ENCODE measurements at regions not wholly inside any gene's neighbourhood (a gene's known extent, or its start where the extent isn't known, plus 50 kb on each side); places are given as distances from the start of the nearest gene placed in this dataset.

- Histone ChIP-seq H3K9ac (ENCODE audit: low read depth, low read length) (no peak overlapping the region), H3K27ac (ENCODE audit: low read length) (no peak overlapping the region), H3K27me3 (ENCODE audit: insufficient read depth, low read length, poor library complexity) (peaks cover 10% of the 10 kb centered on the region), H3K36me3 (ENCODE audit: insufficient read depth, low read length) (no peaks in the 10 kb centered on the region), H3K9me3 (ENCODE audit: insufficient read depth, low read length, severe bottlenecking) (no peaks in the 10 kb centered on the region), H3K4me2 (ENCODE audit: insufficient read depth, low read length) (no peak overlapping the region), H3K4me1 (ENCODE audit: insufficient read depth, low read length) (no peaks in the 10 kb centered on the region), H4K20me1 (ENCODE audit: insufficient read depth, low read length) (no peaks in the 10 kb centered on the region), H2AFZ (ENCODE audit: low read depth, low read length) (no peak overlapping the region), H3K4me3 (ENCODE audit: low read depth in 1 of 2, low read length in 2 of 2) (no peak overlapping the region), H3K79me2 (ENCODE audit: insufficient read depth, low read length) (no peaks in the 10 kb centered on the region)
- no peak for ATAC-seq (ENCODE audit: insufficient read depth, low read depth)
- no peak for DNase-seq
- TF ChIP-seq EZH2 (IDR thresholded peaks at IDR 0.05; ENCODE audit: borderline replicate concordance, low read depth, low read length, severe bottlenecking) (no peak), CTCF (IDR thresholded peaks at IDR 0.05; ENCODE audit: borderline replicate concordance, extremely low read depth, low read length, poor library complexity, severe bottlenecking) (no peak)
Measured at GRCh38 chr3:193899001-193899400, 236.9 kb upstream of the HES1 start.

- no peaks in the 10 kb centered on the region for H3K4me1 ChIP-seq (ENCODE audit: insufficient read depth, low read length)
- H3K36me3 ChIP-seq (ENCODE audit: insufficient read depth, low read length) = no peaks in the 10 kb centered on the region
- H3K9me3 ChIP-seq (ENCODE audit: insufficient read depth, low read length, severe bottlenecking) = no peaks in the 10 kb centered on the region
- DNase-seq (no peak), ATAC-seq (ENCODE audit: insufficient read depth, low read depth) (no peak)
- H3K27ac ChIP-seq (ENCODE audit: low read length) = no peak overlapping the region
- no peak overlapping the region for H3K4me3 ChIP-seq (ENCODE audit: low read depth in 1 of 2, low read length in 2 of 2)
- H4K20me1 ChIP-seq (ENCODE audit: insufficient read depth, low read length) = no peaks in the 10 kb centered on the region
- H3K9ac ChIP-seq (ENCODE audit: low read depth, low read length) = no peak overlapping the region
- TF ChIP-seq CTCF (IDR thresholded peaks at IDR 0.05; ENCODE audit: borderline replicate concordance, extremely low read depth, low read length, poor library complexity, severe bottlenecking) (no peak), EZH2 (IDR thresholded peaks at IDR 0.05; ENCODE audit: borderline replicate concordance, low read depth, low read length, severe bottlenecking) (no peak)
- no peaks in the 10 kb centered on the region for H3K79me2 ChIP-seq (ENCODE audit: insufficient read depth, low read length)
- H3K27me3 ChIP-seq (ENCODE audit: insufficient read depth, low read length, poor library complexity) = peaks cover 10% of the 10 kb centered on the region
- H3K4me2 ChIP-seq (ENCODE audit: insufficient read depth, low read length) = no peak overlapping the region
- H2AFZ ChIP-seq (ENCODE audit: low read depth, low read length) = no peak overlapping the region
Measured at GRCh38 chr3:193901007-193901406, 234.9 kb upstream of the HES1 start.

GRCh38 chr3:193902607-193903511 is 233.1 kb upstream of the HES1 start:
- ATAC-seq (ENCODE audit: insufficient read depth, low read depth) = no peak
- Histone ChIP-seq H3K9me3 (ENCODE audit: insufficient read depth, low read length, severe bottlenecking) (no peaks in the 10 kb centered on the region), H3K27me3 (ENCODE audit: insufficient read depth, low read length, poor library complexity) (peaks cover 10% of the 10 kb centered on the region), H2AFZ (ENCODE audit: low read depth, low read length) (no peak overlapping the region), H3K79me2 (ENCODE audit: insufficient read depth, low read length) (no peaks in the 10 kb centered on the region), H3K4me1 (ENCODE audit: insufficient read depth, low read length) (no peaks in the 10 kb centered on the region), H3K36me3 (ENCODE audit: insufficient read depth, low read length) (no peaks in the 10 kb centered on the region), H4K20me1 (ENCODE audit: insufficient read depth, low read length) (no peaks in the 10 kb centered on the region), H3K27ac (ENCODE audit: low read length) (no peak overlapping the region), H3K4me3 (ENCODE audit: low read depth in 1 of 2, low read length in 2 of 2) (no peak overlapping the region), H3K9ac (ENCODE audit: low read depth, low read length) (no peak overlapping the region), H3K4me2 (ENCODE audit: insufficient read depth, low read length) (no peak overlapping the region)
- DNase-seq = no peak
- TF ChIP-seq EZH2 (IDR thresholded peaks at IDR 0.05; ENCODE audit: borderline replicate concordance, low read depth, low read length, severe bottlenecking) = no peak
- TF ChIP-seq CTCF (IDR thresholded peaks at IDR 0.05; ENCODE audit: borderline replicate concordance, extremely low read depth, low read length, poor library complexity, severe bottlenecking) = no peak
